ENCODE measurements at regions not wholly inside any gene's neighbourhood (a gene's known extent, or its start where the extent isn't known, plus 50 kb on each side); places are given as distances from the start of the nearest gene placed in this dataset.

- DNase-seq, result no peak
Observed at GRCh38 chr20:51121901-51122412, 99.0 kb upstream of the KCNG1 start.

GRCh38 chr20:51121272-51121671 is 98.4 kb upstream of the KCNG1 start:
- DNase-seq, result no peak

GRCh38 chr20:51120868-51121267 is 98.0 kb upstream of the KCNG1 start:
- no peak for DNase-seq

- no peak for DNase-seq
Observed at GRCh38 chr20:51120438-51120837, 97.5 kb upstream of the KCNG1 start.

GRCh38 chr20:51119914-51120313 is 97.0 kb upstream of the KCNG1 start:
- no peak for DNase-seq

- DNase-seq, result no peak
Observed at GRCh38 chr20:51118985-51119527, 96.1 kb upstream of the KCNG1 start.

GRCh38 chr20:51118216-51118615 is 95.3 kb upstream of the KCNG1 start:
- no peak for DNase-seq

GRCh38 chr20:51116765-51117686 is 94.1 kb upstream of the KCNG1 start:
- no peak for DNase-seq

- no peak for DNase-seq
Observed at GRCh38 chr20:51111290-51111689, 88.4 kb upstream of the KCNG1 start.

- no peak for DNase-seq
Observed at GRCh38 chr20:51108638-51109363, 85.9 kb upstream of the KCNG1 start.

- no peak for DNase-seq
Observed at GRCh38 chr20:51106011-51106410, 83.1 kb upstream of the KCNG1 start.

- DNase-seq, result no peak
Observed at GRCh38 chr20:51104960-51105920, 82.3 kb upstream of the KCNG1 start.

GRCh38 chr20:51100617-51101016 is 77.7 kb upstream of the KCNG1 start:
- no peak for DNase-seq

GRCh38 chr20:51098284-51098810 is 75.4 kb upstream of the KCNG1 start:
- no peak for DNase-seq

GRCh38 chr20:51097351-51098120 is 74.6 kb upstream of the KCNG1 start:
- DNase-seq, result no peak

GRCh38 chr20:51096582-51097267 is 73.8 kb upstream of the KCNG1 start:
- no peak for DNase-seq

- no peak for DNase-seq
Observed at GRCh38 chr20:51095633-51096521, 73.0 kb upstream of the KCNG1 start.

GRCh38 chr20:51094221-51094620 is 71.3 kb upstream of the KCNG1 start:
- DNase-seq, result no peak

GRCh38 chr20:51093240-51093763 is 70.4 kb upstream of the KCNG1 start:
- no peak for DNase-seq

All from activated T-cell treated with anti-CD3 and anti-CD28 coated beads, Interleukin-2, amount 50 U/mL, for 48 hours (primary cell).